Activated CD4-positive, alpha-beta memory T cell treated with anti-CD3 and anti-CD28 coated beads for 36 hours (primary cell): ENCODE measurements at regions not wholly inside any gene's neighbourhood (a gene's known extent, or its start where the extent isn't known, plus 50 kb on each side); places are given as distances from the start of the nearest gene placed in this dataset.

Experiments used
- CTCF ChIA-PET: fragments of 350-600 bp; sonication (Branson Sonifier 250); formaldehyde crosslinking; loops from one replicate; lab custom pipeline; 2021; ENCODE audit warnings: antibody characterized with exemption, inconsistent platforms; lab: Charles Lee
- POLR2A ChIA-PET: fragments of 350-600 bp; sonication (Branson Sonifier 250); formaldehyde crosslinking; loops from one replicate; lab custom pipeline; 2021; ENCODE audit warnings: antibody characterized with exemption; lab: Charles Lee
- DNase-seq: peaks from one replicate; pipeline ENCODE4 v3.0.0-alpha.2; 2020
- H3K27ac Mint-ChIP-seq: one replicate; pipeline ENCODE4 v1.8.0; 2021; ENCODE audit warnings: mixed read lengths
- H3K27me3 Mint-ChIP-seq: one replicate; pipeline ENCODE4 v1.8.0; 2021; ENCODE audit warnings: mixed read lengths
- H3K36me3 Mint-ChIP-seq: one replicate; pipeline ENCODE4 v1.8.0; 2021; ENCODE audit warnings: mixed read lengths
- H3K4me1 Mint-ChIP-seq: one replicate; pipeline ENCODE4 v1.8.0; 2021; ENCODE audit warnings: low read depth, mixed read lengths
- H3K4me3 Mint-ChIP-seq: one replicate; pipeline ENCODE4 v1.8.0; 2021; ENCODE audit warnings: mild to moderate bottlenecking, mixed read lengths
- H3K9me3 Mint-ChIP-seq: one replicate; pipeline ENCODE4 v1.8.0; 2021; ENCODE audit warnings: mixed read lengths
- intact Hi-C: fragments of 100-400 bp; cut with micrococcal nuclease; formaldehyde crosslinking; loops from one replicate; pipeline ENCODE4 v1.15.1; 2023

GRCh38 chrX:5829469-5829868 is 399.2 kb downstream of the NLGN4X start:
- Mint-ChIP-seq H3K9me3 (no peaks in the 10 kb centered on the region), H3K4me3 (no peak overlapping the region), H3K27me3 (no peaks in the 10 kb centered on the region), H3K36me3 (no peaks in the 10 kb centered on the region), H3K4me1 (no peaks in the 10 kb centered on the region), H3K27ac (no peak overlapping the region)
- CTCF ChIA-PET, result no interaction called here
- intact Hi-C loops, result no loop called here
- DNase-seq, result no peak
- POLR2A ChIA-PET, result no interaction called here

- CTCF ChIA-PET, result no interaction called here
These were observed 399.6 kb downstream of the NLGN4X start for GRCh38 chrX:5829060-5829459.

GRCh38 chrX:5823903-5824302 is 404.8 kb downstream of the NLGN4X start:
- ChIA-PET CTCF (no interaction called here), POLR2A (no interaction called here)
- Mint-ChIP-seq H3K4me3 (no peak overlapping the region), H3K4me1 (no peaks in the 10 kb centered on the region), H3K9me3 (peaks cover 3% of the 10 kb centered on the region), H3K27ac (no peak overlapping the region), H3K27me3 (no peaks in the 10 kb centered on the region), H3K36me3 (no peaks in the 10 kb centered on the region)
- no peak for DNase-seq
- intact Hi-C loops, result no loop called here

More at GRCh38 chrX:5829060-5829459, 399.6 kb downstream of the NLGN4X start:
- POLR2A ChIA-PET, result no interaction called here
- Mint-ChIP-seq H3K27me3 (no peaks in the 10 kb centered on the region), H3K4me1 (no peaks in the 10 kb centered on the region), H3K27ac (no peak overlapping the region), H3K4me3 (no peak overlapping the region), H3K9me3 (no peaks in the 10 kb centered on the region), H3K36me3 (no peaks in the 10 kb centered on the region)
- intact Hi-C loops, result no loop called here
- DNase-seq, result no peak

GRCh38 chrX:5810636-5811035 is 418.0 kb downstream of the NLGN4X start:
- no peak for DNase-seq
- Mint-ChIP-seq H3K27ac (no peak overlapping the region), H3K27me3 (no peaks in the 10 kb centered on the region), H3K4me3 (no peak overlapping the region), H3K4me1 (no peaks in the 10 kb centered on the region), H3K9me3 (no peaks in the 10 kb centered on the region), H3K36me3 (no peaks in the 10 kb centered on the region)
- ChIA-PET POLR2A (no interaction called here), CTCF (no interaction called here)
- intact Hi-C loops, result no loop called here

GRCh38 chrX:5807181-5807580 is 421.5 kb downstream of the NLGN4X start:
- H3K27me3 Mint-ChIP-seq, result no peaks in the 10 kb centered on the region
- no peaks in the 10 kb centered on the region for H3K4me1 Mint-ChIP-seq
- H3K9me3 Mint-ChIP-seq, result no peaks in the 10 kb centered on the region
- DNase-seq, result no peak
- ChIA-PET POLR2A (no interaction called here), CTCF (no interaction called here)
- H3K4me3 Mint-ChIP-seq, result no peak overlapping the region
- H3K27ac Mint-ChIP-seq, result no peak overlapping the region
- no peaks in the 10 kb centered on the region for H3K36me3 Mint-ChIP-seq
- intact Hi-C loops, result no loop called here

GRCh38 chrX:5802391-5802790 is 426.3 kb downstream of the NLGN4X start:
- H3K27me3 Mint-ChIP-seq, result no peaks in the 10 kb centered on the region
- no peaks in the 10 kb centered on the region for H3K36me3 Mint-ChIP-seq
- no peaks in the 10 kb centered on the region for H3K4me1 Mint-ChIP-seq
- ChIA-PET POLR2A (no interaction called here), CTCF (no interaction called here)
- no peak overlapping the region for H3K27ac Mint-ChIP-seq
- intact Hi-C loops, result no loop called here
- no peak for DNase-seq
- no peaks in the 10 kb centered on the region for H3K9me3 Mint-ChIP-seq
- H3K4me3 Mint-ChIP-seq, result no peak overlapping the region

- ChIA-PET CTCF (no interaction called here), POLR2A (no interaction called here)
- H3K4me1 Mint-ChIP-seq, result no peaks in the 10 kb centered on the region
- no peaks in the 10 kb centered on the region for H3K36me3 Mint-ChIP-seq
- no peak overlapping the region for H3K27ac Mint-ChIP-seq
- H3K27me3 Mint-ChIP-seq, result no peaks in the 10 kb centered on the region
- intact Hi-C loops, result no loop called here
- no peak for DNase-seq
- H3K9me3 Mint-ChIP-seq, result no peaks in the 10 kb centered on the region
- H3K4me3 Mint-ChIP-seq, result no peak overlapping the region
These were observed 436.9 kb downstream of the NLGN4X start for GRCh38 chrX:5791721-5792120.

GRCh38 chrX:5788910-5789309 is 439.8 kb downstream of the NLGN4X start:
- DNase-seq, result no peak
- no peak overlapping the region for H3K27ac Mint-ChIP-seq
- intact Hi-C loops, result no loop called here
- H3K36me3 Mint-ChIP-seq, result no peaks in the 10 kb centered on the region
- ChIA-PET CTCF (no interaction called here), POLR2A (no interaction called here)
- H3K27me3 Mint-ChIP-seq, result no peaks in the 10 kb centered on the region
- no peaks in the 10 kb centered on the region for H3K4me1 Mint-ChIP-seq
- H3K4me3 Mint-ChIP-seq, result no peak overlapping the region
- H3K9me3 Mint-ChIP-seq, result no peaks in the 10 kb centered on the region

GRCh38 chrX:5780821-5781220 is 447.8 kb downstream of the NLGN4X start:
- ChIA-PET POLR2A (no interaction called here), CTCF (no interaction called here)
- Mint-ChIP-seq H3K4me3 (no peak overlapping the region), H3K27ac (no peak overlapping the region), H3K4me1 (no peaks in the 10 kb centered on the region), H3K9me3 (no peaks in the 10 kb centered on the region), H3K36me3 (no peaks in the 10 kb centered on the region), H3K27me3 (no peaks in the 10 kb centered on the region)
- DNase-seq, result no peak
- intact Hi-C loops, result no loop called here

GRCh38 chrX:5775846-5776430 is 452.7 kb downstream of the NLGN4X start:
- Mint-ChIP-seq H3K27ac (no peak overlapping the region), H3K4me1 (no peaks in the 10 kb centered on the region), H3K27me3 (no peaks in the 10 kb centered on the region), H3K9me3 (peaks cover 2% of the 10 kb centered on the region), H3K4me3 (no peak overlapping the region), H3K36me3 (no peaks in the 10 kb centered on the region)
- ChIA-PET POLR2A (no interaction called here), CTCF (no interaction called here)
- intact Hi-C loops, result no loop called here
- no peak for DNase-seq

GRCh38 chrX:5774446-5774845 is 454.2 kb downstream of the NLGN4X start:
- Mint-ChIP-seq H3K36me3 (no peaks in the 10 kb centered on the region), H3K9me3 (peaks cover 2% of the 10 kb centered on the region), H3K4me1 (no peaks in the 10 kb centered on the region), H3K27me3 (no peaks in the 10 kb centered on the region), H3K27ac (no peak overlapping the region), H3K4me3 (no peak overlapping the region)
- CTCF ChIA-PET, result interaction anchor here (0.6 kb wide), 1 partner anchor 217 kb away, joined by 3 read pairs; no protein-coding TSS in a partner anchor
- intact Hi-C loops, result no loop called here
- DNase-seq, result no peak
- POLR2A ChIA-PET, result no interaction called here

GRCh38 chrX:5771441-5771840 is 457.2 kb downstream of the NLGN4X start:
- Mint-ChIP-seq H3K4me3 (no peak overlapping the region), H3K9me3 (peaks cover 7% of the 10 kb centered on the region), H3K36me3 (no peaks in the 10 kb centered on the region), H3K27me3 (no peaks in the 10 kb centered on the region), H3K27ac (no peak overlapping the region), H3K4me1 (no peaks in the 10 kb centered on the region)
- CTCF ChIA-PET, result no interaction called here
- DNase-seq, result no peak
- intact Hi-C loops, result no loop called here
- POLR2A ChIA-PET, result no interaction called here

- no peak for DNase-seq
- Mint-ChIP-seq H3K27me3 (no peaks in the 10 kb centered on the region), H3K27ac (no peak overlapping the region), H3K36me3 (no peaks in the 10 kb centered on the region), H3K4me1 (no peaks in the 10 kb centered on the region), H3K9me3 (peaks cover 4% of the 10 kb centered on the region), H3K4me3 (no peak overlapping the region)
- ChIA-PET POLR2A (no interaction called here), CTCF (no interaction called here)
- intact Hi-C loops, result no loop called here
These were observed 472.1 kb downstream of the NLGN4X start for GRCh38 chrX:5756616-5757015.
